T-helper 1 cell (primary cell): ENCODE measurements at regions not wholly inside any gene's neighbourhood (a gene's known extent, or its start where the extent isn't known, plus 50 kb on each side); places are given as distances from the start of the nearest gene placed in this dataset.
"Not testable (repeated sequence)": the region's sequence is repeated elsewhere in the genome, so short reads cannot be mapped to it uniquely, and the experiment has no call there.

Source experiments
- DNase-seq, 5 donors: peaks; one replicate each; pipeline ENCODE4 v3.0.0-alpha.2; 2012 to 2020

- no peak for DNase-seq
Measured at GRCh38 chr9:16057541-16057940, 504.7 kb downstream of the CCDC171 start.

DNA sequence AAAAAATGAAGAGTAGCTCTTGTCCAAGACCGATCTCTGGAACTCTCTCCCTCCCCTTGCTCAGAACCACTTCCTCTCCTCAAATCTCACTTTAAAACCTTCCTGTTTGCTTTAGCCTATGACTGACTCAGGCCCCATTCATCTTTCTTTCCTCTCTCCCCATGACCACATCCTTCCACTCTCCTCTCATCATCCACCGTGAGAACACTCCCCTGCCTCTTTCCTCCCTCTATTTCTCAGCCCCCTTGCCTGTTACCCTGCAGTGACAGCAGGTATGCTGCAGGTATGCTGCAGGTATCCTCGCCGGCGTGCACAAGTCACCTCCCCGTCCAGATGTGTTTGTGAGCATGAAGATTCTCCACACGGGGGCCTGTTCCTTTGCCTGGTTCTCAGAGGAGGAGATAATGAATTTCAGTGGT, 505.3 kb downstream of the CCDC171 start:
- DNase-seq = peak in 1 of 5 donors; percentile 1

DNA sequence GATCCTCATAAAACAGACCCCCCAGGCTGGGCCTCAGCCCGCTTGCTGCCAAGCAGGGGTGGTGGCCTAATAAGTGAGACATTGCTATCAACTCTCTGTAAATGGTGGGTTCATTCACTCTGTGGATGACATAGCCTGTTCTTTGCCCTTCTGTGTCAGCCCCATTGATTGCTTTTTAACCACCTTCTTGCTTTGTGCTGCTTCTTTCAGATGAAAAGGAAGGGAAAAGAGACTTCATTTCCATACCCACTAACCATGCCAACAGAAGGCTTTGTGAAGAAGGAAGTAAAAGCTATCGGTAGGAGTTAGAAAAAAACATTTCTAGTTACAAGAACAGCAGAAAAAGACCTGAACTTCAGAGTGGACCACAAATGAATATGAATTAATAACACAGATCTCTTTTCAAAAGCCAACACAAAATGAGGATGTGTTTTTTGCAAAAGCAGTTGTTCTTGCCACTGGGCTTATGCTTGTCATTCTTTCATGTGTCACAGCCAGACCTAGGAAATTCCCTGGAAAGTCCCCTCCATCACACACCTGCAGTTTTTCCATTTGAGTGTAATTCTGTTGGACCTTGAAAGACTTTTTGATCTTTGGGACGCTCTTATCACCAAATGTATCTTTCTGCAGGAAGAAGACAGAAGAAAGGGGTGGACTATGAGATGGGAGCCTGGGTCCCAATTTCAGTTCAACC, 507.7 kb downstream of the CCDC171 start:
- DNase-seq = no peak

GRCh38 chr9:16062542-16063240, 509.8 kb downstream of the CCDC171 start:
- no peak for DNase-seq

DNA sequence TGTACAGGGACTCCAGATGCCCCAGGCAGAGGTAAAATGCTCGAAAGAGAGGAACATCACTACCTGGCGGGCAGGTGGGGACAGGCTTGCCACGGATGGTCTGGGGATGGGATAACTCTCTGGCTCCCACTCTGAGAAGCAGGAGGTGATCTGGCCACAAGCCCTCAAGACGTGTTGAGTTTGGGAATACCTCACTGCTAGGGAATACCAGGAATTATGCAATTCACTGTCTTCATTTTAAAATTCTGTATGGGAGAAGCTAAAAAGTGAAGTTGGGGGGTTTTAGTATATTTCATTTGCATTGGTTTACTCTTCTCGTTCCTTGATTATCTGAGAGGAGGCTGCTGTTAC, 510.4 kb downstream of the CCDC171 start:
- DNase-seq = no peak

- no peak for DNase-seq
Measured at GRCh38 chr9:16064771-16065170, 511.9 kb downstream of the CCDC171 start.

- DNase-seq = not testable (repeated sequence)
Measured at GRCh38 chr9:16066201-16066600, 513.4 kb downstream of the CCDC171 start.

DNA sequence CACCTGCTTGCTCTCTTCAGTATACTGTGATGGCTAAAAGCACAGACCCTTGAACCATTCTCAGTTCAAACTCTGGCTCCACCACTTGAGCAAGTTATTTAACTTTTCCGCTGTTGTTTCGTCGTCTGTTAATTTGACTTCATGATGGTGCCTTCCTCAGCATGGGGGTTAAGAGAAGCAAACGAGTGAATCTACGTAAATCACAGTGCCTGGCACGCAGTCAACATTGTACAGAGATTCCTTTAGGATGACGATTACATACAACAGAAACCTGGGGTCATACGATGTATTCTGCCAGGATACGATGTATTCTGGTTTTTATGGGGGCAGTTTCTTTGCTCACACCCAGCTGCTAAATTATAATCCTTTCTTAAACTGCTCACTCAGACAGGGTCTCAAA, 515.6 kb downstream of the CCDC171 start:
- DNase-seq = no peak

- no peak for DNase-seq
Measured at GRCh38 chr9:16069249-16069648, 516.4 kb downstream of the CCDC171 start.

GRCh38 chr9:16069671-16070454, 517.0 kb downstream of the CCDC171 start:
- no peak for DNase-seq

GRCh38 chr9:16070455-16071145, 517.8 kb downstream of the CCDC171 start:
- DNase-seq = no peak

DNA sequence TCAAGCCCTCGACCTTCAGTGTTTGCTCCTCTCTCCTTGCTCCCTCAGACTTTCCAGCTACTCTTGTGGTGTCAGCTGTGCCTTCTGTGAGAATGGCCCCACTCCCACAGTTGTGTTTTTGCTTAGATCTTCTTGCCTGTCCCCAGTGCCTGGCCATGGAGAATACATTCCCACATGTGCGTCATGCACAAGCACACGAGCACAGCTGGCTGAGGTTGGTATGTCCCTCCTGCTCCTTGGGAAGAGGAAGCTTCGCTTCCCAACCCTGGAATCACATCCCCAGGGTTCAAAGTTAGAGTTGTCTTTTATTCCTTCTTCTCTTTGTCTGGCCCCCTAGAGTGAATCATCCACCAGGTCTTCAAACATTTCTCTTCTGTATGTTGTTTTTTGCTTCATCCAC, 518.6 kb downstream of the CCDC171 start:
- no peak for DNase-seq

DNA sequence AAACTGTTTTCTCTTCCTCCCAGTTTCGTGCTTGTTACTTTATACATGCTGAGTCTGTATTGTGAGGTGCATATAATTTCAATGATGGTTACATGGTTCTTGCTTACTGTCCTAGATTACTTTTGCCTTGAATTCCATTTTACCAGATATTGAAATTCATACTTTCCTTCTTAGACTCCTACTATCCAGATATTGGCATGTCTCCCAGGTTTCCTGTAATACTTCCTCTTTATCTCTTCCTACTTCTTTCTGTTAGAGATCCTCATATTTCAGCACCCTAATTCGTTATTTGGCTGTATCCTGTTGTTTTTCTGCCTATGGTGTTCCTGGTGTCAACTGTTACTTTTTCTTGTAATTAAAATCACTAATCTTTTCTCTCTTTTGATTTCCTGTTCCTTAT, 522.1 kb downstream of the CCDC171 start:
- DNase-seq = no peak

- no peak for DNase-seq
Measured at GRCh38 chr9:16075696-16076095, 522.9 kb downstream of the CCDC171 start.

DNA sequence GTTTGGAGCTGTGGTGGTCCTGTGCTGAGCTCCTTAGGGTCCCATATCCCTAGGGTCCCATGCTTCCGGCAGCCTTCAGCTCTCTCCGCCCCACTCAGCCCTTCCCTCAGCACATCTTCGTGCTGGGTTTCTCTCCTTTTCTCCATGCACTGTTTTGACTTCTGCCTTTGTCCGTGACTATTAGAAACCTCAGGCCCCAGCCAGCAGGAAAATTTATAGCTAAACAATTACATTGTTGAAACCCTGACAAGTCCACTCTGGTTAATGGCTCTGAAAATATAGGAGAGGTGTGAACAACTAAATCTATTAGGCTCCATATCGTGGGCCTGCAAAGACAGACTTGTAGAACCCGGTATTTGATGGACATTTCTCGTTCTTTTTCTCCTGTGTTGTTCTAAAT, 523.7 kb downstream of the CCDC171 start:
- no peak for DNase-seq

GRCh38 chr9:16082796-16083195, 530.0 kb downstream of the CCDC171 start:
- no peak for DNase-seq

DNA sequence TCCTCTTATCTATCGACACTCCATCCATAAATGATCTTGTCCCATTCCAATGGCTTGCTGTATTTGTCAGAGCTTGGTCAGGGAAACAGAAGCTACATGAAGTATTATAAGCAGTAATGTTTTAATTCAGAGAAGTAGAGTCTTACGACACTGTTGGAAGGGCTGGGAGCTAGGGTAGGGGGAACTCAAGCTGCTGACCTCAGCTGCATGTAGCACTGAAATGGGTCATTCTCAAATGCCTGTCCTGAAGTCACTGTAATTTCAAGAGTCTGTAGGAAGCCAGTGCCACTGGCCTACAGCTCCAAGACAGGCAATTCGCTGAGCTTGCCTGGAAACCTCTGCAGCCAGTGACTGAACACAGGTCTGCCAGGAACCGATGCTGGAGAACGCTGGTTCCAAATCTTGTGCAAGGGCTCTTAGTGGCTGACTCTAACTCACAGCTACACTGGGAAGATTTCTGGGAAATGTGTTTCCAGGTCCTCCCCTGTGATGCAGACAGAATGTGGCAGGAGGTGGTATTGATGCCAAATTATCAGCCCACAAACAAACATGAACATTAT, 532.4 kb downstream of the CCDC171 start:
- no peak for DNase-seq

DNA sequence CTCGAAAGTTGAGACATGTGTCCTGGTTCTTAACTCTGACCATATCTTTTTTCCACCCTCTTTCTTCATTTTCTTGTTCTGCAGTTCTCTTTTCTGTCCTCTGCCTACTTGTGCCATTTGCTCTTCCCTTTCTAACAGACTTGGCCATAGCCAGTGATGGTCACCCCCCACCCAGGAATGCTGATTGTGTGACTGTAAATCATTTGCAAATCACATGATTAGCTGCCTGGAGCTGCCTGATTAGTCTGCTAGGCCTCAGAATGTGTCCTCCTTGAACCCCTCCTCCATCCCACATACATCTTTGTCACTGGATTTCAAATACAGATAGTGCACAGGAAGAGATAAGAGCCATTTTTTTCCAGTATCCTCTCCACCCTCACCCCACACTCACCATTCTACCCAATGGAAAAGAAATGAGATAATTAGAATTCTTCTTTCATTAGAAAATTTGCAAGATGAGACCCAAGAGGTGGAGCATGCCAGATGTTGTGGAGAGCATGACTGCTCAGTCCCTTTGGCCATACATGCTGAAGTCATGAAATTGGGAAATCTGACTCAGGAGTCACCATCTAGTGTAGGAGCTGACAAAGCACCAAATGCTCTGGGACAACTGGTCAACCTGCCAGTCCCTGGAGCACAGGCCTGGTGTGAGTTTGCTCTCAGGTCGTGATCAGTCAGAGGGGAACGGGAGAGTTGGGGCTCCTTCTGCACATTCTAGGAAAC, 538.2 kb downstream of the CCDC171 start:
- DNase-seq = no peak

- DNase-seq = no peak
Measured at GRCh38 chr9:16092142-16093091, 539.6 kb downstream of the CCDC171 start.

GRCh38 chr9:16098306-16098705, 545.5 kb downstream of the CCDC171 start:
- no peak for DNase-seq
